ENCODE measurements at regions not wholly inside any gene's neighbourhood (a gene's known extent, or its start where the extent isn't known, plus 50 kb on each side); places are given as distances from the start of the nearest gene placed in this dataset.

DNA sequence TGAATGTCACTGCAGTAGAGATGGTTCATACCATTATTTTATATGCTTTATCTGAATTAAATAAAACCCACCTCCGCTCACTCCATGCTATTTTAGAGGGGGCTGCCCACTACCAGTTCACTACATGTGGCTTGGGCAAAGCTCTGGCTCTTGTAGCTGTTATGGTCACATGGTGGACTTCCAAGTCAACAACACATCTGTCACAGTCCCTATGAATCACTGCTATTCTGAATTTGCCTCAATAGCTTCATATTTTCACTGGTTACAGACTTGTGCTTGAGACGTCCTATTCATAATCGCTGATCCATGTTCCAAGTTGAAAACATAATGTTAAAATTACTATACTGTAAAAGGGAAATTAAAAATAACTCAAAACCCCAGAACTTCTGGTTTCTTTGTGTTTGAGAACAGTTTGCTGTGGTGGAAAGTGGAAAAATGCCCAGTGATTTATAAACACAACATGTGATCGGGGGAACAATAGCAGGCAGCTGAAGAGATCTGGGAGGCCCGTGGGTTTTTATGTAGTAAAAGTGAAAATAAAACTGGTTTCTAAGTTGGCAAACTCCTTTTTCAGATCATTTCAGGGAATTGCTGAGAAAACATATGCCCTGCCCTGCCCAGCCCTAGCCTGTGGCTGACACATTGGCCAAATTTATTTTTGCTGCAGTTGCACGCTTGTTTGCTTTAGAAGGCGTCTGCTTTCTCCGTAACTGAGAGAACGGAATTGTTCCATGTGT is 128.8 kb upstream of the PRR23C start:
- Histone ChIP-seq H3K4ac (ENCODE audit: low read depth, low read length) (no peak overlapping the region), H2BK5ac (ENCODE audit: low read depth, low read length, poor library complexity, severe bottlenecking) (no peak overlapping the region), H3K14ac (replicated peaks; ENCODE audit: low read depth, low read length) (no peak overlapping the region), H3K18ac (ENCODE audit: low read depth, low read length) (no peak overlapping the region), H3K27me3 (ENCODE audit: control insufficient read depth, insufficient read depth, low read length) (no peaks in the 10 kb centered on the region), H2BK120ac (ENCODE audit: low read depth, low read length) (no peak overlapping the region), H2BK15ac (ENCODE audit: low read depth, low read length) (no peak overlapping the region), H3K36me3 (ENCODE audit: control insufficient read depth, insufficient read depth, low read length) (no peaks in the 10 kb centered on the region), H2AK5ac (ENCODE audit: low read depth, low read length) (no peak overlapping the region), H3K9me1 (ENCODE audit: insufficient read depth, low read length) (no peaks in the 10 kb centered on the region), H3K4me1 (ENCODE audit: control insufficient read depth, insufficient read depth, low read length) (no peaks in the 10 kb centered on the region), H2BK20ac (ENCODE audit: low read depth, low read length) (no peak overlapping the region), H3K79me1 (ENCODE audit: low read depth in 1 of 2, low read length in 2 of 2) (no peaks in the 10 kb centered on the region), H4K8ac (ENCODE audit: low read depth in 2 of 2, low read length in 2 of 2) (no peak overlapping the region), H3K23ac (ENCODE audit: low read depth, low read length) (no peak overlapping the region), H4K20me1 (ENCODE audit: insufficient read depth, low read length) (no peaks in the 10 kb centered on the region), H2AK9ac (replicated peaks; ENCODE audit: low read depth, low read length, poor library complexity) (peak overlapping the region; percentile 61), H3K4me2 (ENCODE audit: low read depth, low read length) (peak overlapping the region; percentile 36; the same call in 1 of the 2 replicates), H3K56ac (ENCODE audit: extremely low read depth, insufficient read depth, low read length) (no peak overlapping the region), H2AFZ (replicated peaks; ENCODE audit: low read length, poor library complexity) (no peak overlapping the region), H4K91ac (ENCODE audit: insufficient read depth, low read depth, low read length) (no peak overlapping the region), H3K4me3 (ENCODE audit: insufficient read depth, low read depth, low read length) (no peak overlapping the region; the same call in 1 of the 2 replicates), H4K5ac (ENCODE audit: low read depth, low read length) (no peak overlapping the region), H3K9me3 (ENCODE audit: control insufficient read depth, insufficient read depth, low read length) (no peaks in the 10 kb centered on the region), H3K27ac (ENCODE audit: insufficient read depth, low read length) (no peak overlapping the region), H3K9ac (ENCODE audit: low read depth, low read length) (no peak overlapping the region)
- intact Hi-C loops (cut with micrococcal nuclease) = no loop called here
- no peak for TF ChIP-seq NFE2L2 (IDR thresholded peaks at IDR 0.05; ENCODE audit: low read depth, low read length)
- no peak for TF ChIP-seq FOS (IDR thresholded peaks at IDR 0.05; ENCODE audit: low read depth, low read length)
- TF ChIP-seq MAZ (IDR thresholded peaks at IDR 0.05; ENCODE audit: borderline replicate concordance, low read depth, low read length) = no peak
- TF ChIP-seq SMC3 (IDR thresholded peaks at IDR 0.05; ENCODE audit: low read depth, low read length) = no peak
- no peak for TF ChIP-seq RAD21 (IDR thresholded peaks at IDR 0.05; ENCODE audit: low read length)
- no peak for TF ChIP-seq MXI1 (IDR thresholded peaks at IDR 0.05; ENCODE audit: borderline replicate concordance, low read depth, low read length)
- TF ChIP-seq CHD1 (IDR thresholded peaks at IDR 0.05; ENCODE audit: low read depth, low read length) = no peak
- no peak for TF ChIP-seq RCOR1 (IDR thresholded peaks at IDR 0.05; ENCODE audit: insufficient replicate concordance, low read length)
- TF ChIP-seq MAFK (IDR thresholded peaks at IDR 0.05; ENCODE audit: low read depth, low read length) = no peak
- no peak for TF ChIP-seq RFX5 (IDR thresholded peaks at IDR 0.05; ENCODE audit: low read depth, low read length)
- no peak for TF ChIP-seq BHLHE40 (IDR thresholded peaks at IDR 0.05; ENCODE audit: low read depth, low read length)
- TF ChIP-seq POLR2A (IDR thresholded peaks at IDR 0.05; ENCODE audit: low read depth, low read length) = no peak
- TF ChIP-seq USF2 (IDR thresholded peaks at IDR 0.05; ENCODE audit: low read depth, low read length) = no peak
- no TSS peak for BruUV-seq (replicated peaks)
- ATAC-seq (ENCODE audit: low read depth) = no peak; the same call in 1 of the 2 replicates
- dilution Hi-C loops (cut with HindIII; ENCODE audit: low sequenced_read_pairs, unreplicated experiment) = no loop called here
- 20% methylated on average over 5 of the region's 9 CpGs; no CpG with 5 or more reads in 1 of the 2 experiments for WGBS, 2 experiments (ENCODE audit: extremely low coverage in 2 of 2, insufficient read length in 1 of 2)
- ChIA-PET POLR2A (ENCODE audit: unreplicated experiment) (no interaction called here), CTCF (no interaction called here)
- in situ Hi-C loops (cut with MboI; ENCODE audit: low sequenced_read_pairs) = no loop called here
- no peak for DNase-seq

Measured in IMR-90 (cell line).